Muscle of arm (tissue), 1 donor: ENCODE measurements at regions not wholly inside any gene's neighbourhood (a gene's known extent, or its start where the extent isn't known, plus 50 kb on each side); places are given as distances from the start of the nearest gene placed in this dataset.

Source experiments
- DNase-seq: peaks from one replicate; pipeline ENCODE4 v3.0.0-alpha.2; 2013

- no peak for DNase-seq
These were observed 662.6 kb downstream of the ACTL7B start for GRCh38 chr9:108193026-108193710.

- no peak for DNase-seq
These were observed 664.7 kb downstream of the ACTL7B start for GRCh38 chr9:108191065-108191464.

- peak; percentile 61 for DNase-seq
These were observed 666.8 kb downstream of the ACTL7B start for GRCh38 chr9:108188976-108189375.

- DNase-seq: no peak
These were observed 667.3 kb downstream of the ACTL7B start for GRCh38 chr9:108188482-108188881.

GRCh38 chr9:108186642-108187395, 669.0 kb downstream of the ACTL7B start:
- DNase-seq: peak; percentile 92

- DNase-seq: no peak
These were observed 670.2 kb downstream of the ACTL7B start for GRCh38 chr9:108185613-108186012.

- DNase-seq: no peak
These were observed 670.8 kb downstream of the ACTL7B start for GRCh38 chr9:108184941-108185340.

GRCh38 chr9:108184009-108184408, 671.8 kb downstream of the ACTL7B start:
- no peak for DNase-seq

GRCh38 chr9:108182950-108183381, 672.8 kb downstream of the ACTL7B start:
- DNase-seq: no peak

GRCh38 chr9:108182270-108182669, 673.5 kb downstream of the ACTL7B start:
- DNase-seq: no peak

- no peak for DNase-seq
These were observed 674.3 kb downstream of the ACTL7B start for GRCh38 chr9:108181441-108181840.

GRCh38 chr9:108180541-108180940, 675.2 kb downstream of the ACTL7B start:
- no peak for DNase-seq

- peak; percentile 59 for DNase-seq
These were observed 677.5 kb downstream of the ACTL7B start for GRCh38 chr9:108178318-108178717.

GRCh38 chr9:108168236-108168850, 678.8 kb upstream of the KLF4 start:
- no peak for DNase-seq

- DNase-seq: no peak
These were observed 677.7 kb upstream of the KLF4 start for GRCh38 chr9:108167136-108167900.

GRCh38 chr9:108166519-108166918, 677.0 kb upstream of the KLF4 start:
- no peak for DNase-seq

GRCh38 chr9:108163321-108164005, 673.9 kb upstream of the KLF4 start:
- DNase-seq: no peak

GRCh38 chr9:108162664-108163063, 673.1 kb upstream of the KLF4 start:
- DNase-seq: no peak

GRCh38 chr9:108161503-108161902, 671.9 kb upstream of the KLF4 start:
- no peak for DNase-seq

GRCh38 chr9:108160706-108161355, 671.3 kb upstream of the KLF4 start:
- DNase-seq: no peak

GRCh38 chr9:108160039-108160438, 670.5 kb upstream of the KLF4 start:
- DNase-seq: no peak
